OCI-LY7 (cell line): ENCODE measurements at regions not wholly inside any gene's neighbourhood (a gene's known extent, or its start where the extent isn't known, plus 50 kb on each side); places are given as distances from the start of the nearest gene placed in this dataset.
"Not testable (repeated sequence)": the region's sequence is repeated elsewhere in the genome, so short reads cannot be mapped to it uniquely, and the experiment has no call there.

Source experiments
- BruUV-seq: library from RNA; stranded (reverse); fragments of 400-500 nt; replicated peaks from 2 replicates; lab custom pipeline; 2021; lab: Mats Ljungman, UMichigan
- CTCF ChIA-PET: fragments of 300-600 bp; sonication (Branson Sonifier 250); formaldehyde crosslinking; loops from one replicate; lab custom pipeline; 2022; ENCODE audit warnings: antibody characterized with exemption; ENCODE audit not compliant: unreplicated experiment; lab: Charles Lee
- POLR2A ChIA-PET: fragments of 300-600 bp; sonication (Branson Sonifier 250); formaldehyde crosslinking; loops from one replicate; lab custom pipeline; 2022; ENCODE audit warnings: antibody characterized with exemption; lab: Charles Lee
- DNase-seq: peaks from one replicate; pipeline ENCODE4 v3.0.0-alpha.2; 2015; ENCODE audit warnings: low spot score
- H2AFZ ChIP-seq: fragments of 200-600 bp; sonication (generic), shearing (Covaris generic); 2 replicates; pipeline ENCODE4 v1.6.1; 2014; ENCODE audit warnings: mild to moderate bottlenecking, antibody characterized with exemption, low read length, moderate library complexity
- H3K27ac ChIP-seq: fragments of 200-600 bp; sonication (generic); 2 replicates; pipeline ENCODE4 v1.5.1; 2014; ENCODE audit warnings: mixed run types, low read depth, mild to moderate bottlenecking, moderate library complexity, low read length, inconsistent platforms; ENCODE audit not compliant: poor library complexity, severe bottlenecking
- H3K36me3 ChIP-seq: fragments of 200-600 bp; sonication (generic); 2 replicates; pipeline ENCODE4 v1.6.1; 2014; ENCODE audit warnings: mild to moderate bottlenecking, antibody characterized with exemption, low read length, moderate library complexity, mixed read lengths; ENCODE audit not compliant: insufficient read depth
- H3K4me1 ChIP-seq: fragments of 200-600 bp; sonication (generic); 2 replicates; pipeline ENCODE4 v1.5.1; 2014; ENCODE audit warnings: mild to moderate bottlenecking, low read length; ENCODE audit not compliant: insufficient read depth, poor library complexity, severe bottlenecking
- H3K4me2 ChIP-seq: fragments of 200-600 bp; sonication (generic); 2 replicates; pipeline ENCODE4 v1.6.1; 2014; ENCODE audit warnings: mild to moderate bottlenecking, low read length
- H3K4me3 ChIP-seq: fragments of 200-600 bp; sonication (generic); 2 replicates; pipeline ENCODE4 v1.5.1; 2014; ENCODE audit warnings: mild to moderate bottlenecking, low read depth, low read length; ENCODE audit not compliant: poor library complexity, severe bottlenecking
- H3K79me2 ChIP-seq: fragments of 200-600 bp; sonication (generic); 2 replicates; pipeline ENCODE4 v1.6.1; 2016; ENCODE audit warnings: low read depth, mild to moderate bottlenecking, low read length, moderate library complexity, mixed read lengths; ENCODE audit not compliant: insufficient read depth
- H3K9me2 ChIP-seq: fragments of 200-600 bp; sonication (generic); 2 replicates; pipeline ENCODE4 v1.6.1; 2016; ENCODE audit warnings: mild to moderate bottlenecking, low read length, mixed read lengths; ENCODE audit not compliant: insufficient read depth
- H3K9me3 ChIP-seq: fragments of 200-600 bp; sonication (generic); 2 replicates; pipeline ENCODE4 v1.6.1; 2014; ENCODE audit warnings: mild to moderate bottlenecking, mixed run types, low read length, mixed read lengths
- H4K20me1 ChIP-seq: fragments of 200-600 bp; sonication (generic); 2 replicates; pipeline ENCODE4 v1.6.1; 2014; ENCODE audit warnings: mild to moderate bottlenecking, antibody characterized with exemption, low read length, moderate library complexity, mixed read lengths; ENCODE audit not compliant: insufficient read depth
- CTCF ChIP-seq: fragments of 200-600 bp; sonication (generic); conservative IDR thresholded peaks from 2 replicates; pipeline ENCODE4 v1.5.1; 2014; ENCODE audit warnings: mild to moderate bottlenecking, antibody characterized with exemption, low read length, moderate library complexity, mixed read lengths
- EZH2phosphoT487 ChIP-seq: fragments of 200-600 bp; sonication (generic); IDR thresholded peaks from 2 replicates; pipeline ENCODE4 v1.6.1; 2018; ENCODE audit warnings: low read depth, borderline replicate concordance, mild to moderate bottlenecking, mixed run types, antibody characterized with exemption, low read length, moderate library complexity, mixed read lengths
- intact Hi-C: fragments of 100-400 bp; cut with micrococcal nuclease; formaldehyde crosslinking; loops from one replicate; pipeline ENCODE4 v1.10.0; 2022; ENCODE audit not compliant: unreplicated experiment

- CTCF ChIA-PET, result no interaction called here
- Histone ChIP-seq H4K20me1 (no peaks in the 10 kb centered on the region), H3K9me2 (no peaks in the 10 kb centered on the region), H3K79me2 (no peaks in the 10 kb centered on the region), H2AFZ (no peak overlapping the region), H3K4me3 (no peak overlapping the region), H3K9me3 (no peaks in the 10 kb centered on the region), H3K4me2 (no peak overlapping the region), H3K4me1 (peaks cover 8% of the 10 kb centered on the region), H3K36me3 (no peaks in the 10 kb centered on the region), H3K27ac (no peak overlapping the region)
- POLR2A ChIA-PET, result interaction anchor here (0.7 kb wide), 1 partner anchor 9 kb away, joined by 4 read pairs; no protein-coding TSS in a partner anchor
- TF ChIP-seq CTCF (no peak), EZH2phosphoT487 (no peak)
- intact Hi-C loops, result no loop called here
- no peak for DNase-seq
- BruUV-seq, result no TSS peak
These were observed 81.1 kb upstream of the PIM1 start for GRCh38 chr6:37088897-37089296.

GRCh38 chr6:37089783-37090182 is 80.2 kb upstream of the PIM1 start:
- intact Hi-C loops, result no loop called here
- no peak for TF ChIP-seq CTCF
- TF ChIP-seq EZH2phosphoT487, result no peak
- Histone ChIP-seq H3K79me2 (no peaks in the 10 kb centered on the region), H3K4me2 (no peak overlapping the region), H3K9me3 (no peaks in the 10 kb centered on the region), H3K4me3 (no peak overlapping the region), H3K36me3 (no peaks in the 10 kb centered on the region), H4K20me1 (no peaks in the 10 kb centered on the region), H3K9me2 (no peaks in the 10 kb centered on the region), H2AFZ (no peak overlapping the region), H3K27ac (no peak overlapping the region), H3K4me1 (peaks cover 17% of the 10 kb centered on the region)
- no TSS peak for BruUV-seq
- no peak for DNase-seq
- CTCF ChIA-PET, result no interaction called here
- POLR2A ChIA-PET, result interaction anchor here (0.7 kb wide), 3 partner anchors 8 to 186 kb away, joined by 3 to 7 read pairs (median 4); no protein-coding TSS in a partner anchor

GRCh38 chr6:37091104-37091503 is 78.8 kb upstream of the PIM1 start:
- H3K36me3 ChIP-seq, H2AFZ ChIP-seq, H4K20me1 ChIP-seq, H3K79me2 ChIP-seq, H3K4me3 ChIP-seq, intact Hi-C loops, H3K9me3 ChIP-seq, H3K4me2 ChIP-seq, CTCF ChIA-PET, H3K27ac ChIP-seq, BruUV-seq, DNase-seq, H3K9me2 ChIP-seq: not testable (repeated sequence)
- H3K4me1 ChIP-seq, result peaks cover 17% of the 10 kb centered on the region
- POLR2A ChIA-PET, result interaction anchor here (0.7 kb wide), 1 partner anchor 302 kb away, joined by 4 read pairs; no protein-coding TSS in a partner anchor

GRCh38 chr6:37091586-37091985 is 78.4 kb upstream of the PIM1 start:
- DNase-seq, BruUV-seq, CTCF ChIA-PET: not testable (repeated sequence)

More at GRCh38 chr6:37091586-37091985, 78.4 kb upstream of the PIM1 start:
- H3K4me2 ChIP-seq, H3K9me2 ChIP-seq, H2AFZ ChIP-seq, POLR2A ChIA-PET, H4K20me1 ChIP-seq, H3K79me2 ChIP-seq, intact Hi-C loops, H3K4me3 ChIP-seq, H3K9me3 ChIP-seq, H3K36me3 ChIP-seq, H3K27ac ChIP-seq: not testable (repeated sequence)
- peaks cover 17% of the 10 kb centered on the region for H3K4me1 ChIP-seq
